HG02678 (cell line): ENCODE measurements at regions not wholly inside any gene's neighbourhood (a gene's known extent, or its start where the extent isn't known, plus 50 kb on each side); places are given as distances from the start of the nearest gene placed in this dataset.
"Not testable (repeated sequence)": the region's sequence is repeated elsewhere in the genome, so short reads cannot be mapped to it uniquely, and the experiment has no call there.

Experiments used
- ATAC-seq: cut with Tn5 transposase; IDR thresholded peaks from one replicate; pipeline ENCODE4 v1.9.1; 2021; ENCODE audit warnings: mild to moderate bottlenecking, moderate library complexity; ENCODE audit not compliant: unreplicated experiment

GRCh38 chr4:17020451-17020850 lies 122.0 kb upstream of the LDB2 start:
- no peak for ATAC-seq

GRCh38 chr4:17018621-17019020 lies 120.2 kb upstream of the LDB2 start:
- ATAC-seq = not testable (repeated sequence)

GRCh38 chr4:17018013-17018412 lies 119.6 kb upstream of the LDB2 start:
- ATAC-seq = no peak

- no peak for ATAC-seq
Measured at GRCh38 chr4:17013382-17014006, 115.0 kb upstream of the LDB2 start.

GRCh38 chr4:17012451-17012850 lies 114.0 kb upstream of the LDB2 start:
- no peak for ATAC-seq

GRCh38 chr4:17010426-17011087 lies 112.1 kb upstream of the LDB2 start:
- ATAC-seq = no peak

- ATAC-seq = no peak
Measured at GRCh38 chr4:17009871-17010367, 111.5 kb upstream of the LDB2 start.

GRCh38 chr4:17008834-17009345 lies 110.4 kb upstream of the LDB2 start:
- ATAC-seq = no peak

GRCh38 chr4:17003606-17004392 lies 105.4 kb upstream of the LDB2 start:
- not testable (repeated sequence) for ATAC-seq

- ATAC-seq = no peak
Measured at GRCh38 chr4:16995451-16995850, 97.0 kb upstream of the LDB2 start.

GRCh38 chr4:16993956-16994840 lies 95.8 kb upstream of the LDB2 start:
- ATAC-seq = no peak

GRCh38 chr4:16992566-16993225 lies 94.3 kb upstream of the LDB2 start:
- ATAC-seq = no peak

- no peak for ATAC-seq
Measured at GRCh38 chr4:16991450-16991849, 93.0 kb upstream of the LDB2 start.

GRCh38 chr4:16989371-16989770 lies 90.9 kb upstream of the LDB2 start:
- ATAC-seq = no peak

- ATAC-seq = no peak
Measured at GRCh38 chr4:16988814-16989213, 90.4 kb upstream of the LDB2 start.

GRCh38 chr4:16977081-16977480 lies 78.6 kb upstream of the LDB2 start:
- ATAC-seq = no peak

GRCh38 chr4:16969696-16970135 lies 71.3 kb upstream of the LDB2 start:
- ATAC-seq = no peak

GRCh38 chr4:16967722-16968121 lies 69.3 kb upstream of the LDB2 start:
- ATAC-seq = no peak

- ATAC-seq = no peak
Measured at GRCh38 chr4:16959305-16959704, 60.9 kb upstream of the LDB2 start.
